Osteoblast (primary cell): ENCODE measurements at regions not wholly inside any gene's neighbourhood (a gene's known extent, or its start where the extent isn't known, plus 50 kb on each side); places are given as distances from the start of the nearest gene placed in this dataset.

Source experiments
- DNase-seq: peaks from one replicate; pipeline ENCODE4 v3.0.0; 2011; ENCODE audit warnings: low spot score, mixed read lengths; ENCODE audit not compliant: insufficient read length; ENCODE audit errors: missing footprints
- H2AFZ ChIP-seq: 2 replicates; pipeline ENCODE4 v1.6.0; 2011; ENCODE audit warnings: mild to moderate bottlenecking, low read length
- H3K27ac ChIP-seq: 2 replicates; pipeline ENCODE4 v1.5.1; 2011; ENCODE audit warnings: mild to moderate bottlenecking, low read depth, low read length, moderate library complexity
- H3K27me3 ChIP-seq: 2 replicates; pipeline ENCODE4 v1.6.0; 2012; ENCODE audit warnings: mild to moderate bottlenecking, control low read depth, inconsistent platforms, low read length, moderate library complexity; ENCODE audit not compliant: insufficient read depth
- H3K36me3 ChIP-seq: 2 replicates; pipeline ENCODE4 v1.5.1; 2011; ENCODE audit warnings: mild to moderate bottlenecking, low read length, control low read depth, moderate library complexity; ENCODE audit not compliant: insufficient read depth
- H3K4me1 ChIP-seq: 2 replicates; pipeline ENCODE4 v1.5.1; 2011; ENCODE audit warnings: mild to moderate bottlenecking, low read length, control low read depth, moderate library complexity; ENCODE audit not compliant: insufficient read depth
- H3K4me2 ChIP-seq: 2 replicates; pipeline ENCODE4 v1.6.0; 2011; ENCODE audit warnings: mild to moderate bottlenecking, low read length; ENCODE audit not compliant: insufficient read depth
- H3K4me3 ChIP-seq: fragments of 200-600 bp; sonication (generic); 3 replicates; pipeline ENCODE4 v1.5.1; 2012; ENCODE audit warnings: mild to moderate bottlenecking, low read length, inconsistent platforms; ENCODE audit not compliant: insufficient read depth
- H3K79me2 ChIP-seq: 2 replicates; pipeline ENCODE4 v1.6.0; 2012; ENCODE audit warnings: mild to moderate bottlenecking, low read length, control low read depth, inconsistent platforms; ENCODE audit not compliant: insufficient read depth
- H3K9me3 ChIP-seq: 2 replicates; pipeline ENCODE4 v1.5.1; 2011; ENCODE audit warnings: low read depth, low read length, control low read depth
- H4K20me1 ChIP-seq: 2 replicates; pipeline ENCODE4 v1.6.0; 2012; ENCODE audit warnings: mild to moderate bottlenecking, low read length, control low read depth; ENCODE audit not compliant: insufficient read depth
- CTCF ChIP-seq: IDR thresholded peaks from 2 replicates; pipeline ENCODE4 v1.5.1; 2011; ENCODE audit warnings: mild to moderate bottlenecking, low read depth, low read length, moderate library complexity; ENCODE audit errors: extremely low read depth

GRCh38 chr16:54687043-54687899 is 243.4 kb upstream of the IRX5 start:
- no peak overlapping the region for H2AFZ ChIP-seq
- H3K4me3 ChIP-seq: no peak overlapping the region
- DNase-seq: no peak
- H3K9me3 ChIP-seq: no peaks in the 10 kb centered on the region
- no peak overlapping the region for H3K27ac ChIP-seq
- H3K79me2 ChIP-seq: no peaks in the 10 kb centered on the region
- no peaks in the 10 kb centered on the region for H3K4me1 ChIP-seq
- TF ChIP-seq CTCF: no peak
- no peak overlapping the region for H3K4me2 ChIP-seq
- no peaks in the 10 kb centered on the region for H4K20me1 ChIP-seq
- peaks cover 6% of the 10 kb centered on the region for H3K27me3 ChIP-seq
- H3K36me3 ChIP-seq: no peaks in the 10 kb centered on the region

- DNase-seq: no peak
Observed at GRCh38 chr16:54685682-54686081, 245.0 kb upstream of the IRX5 start.

GRCh38 chr16:54679531-54679930 is 251.1 kb upstream of the IRX5 start:
- Histone ChIP-seq H4K20me1 (no peaks in the 10 kb centered on the region), H3K36me3 (no peaks in the 10 kb centered on the region), H3K4me1 (no peaks in the 10 kb centered on the region), H2AFZ (no peak overlapping the region), H3K4me3 (no peak overlapping the region), H3K27ac (no peak overlapping the region), H3K27me3 (peaks cover 3% of the 10 kb centered on the region), H3K4me2 (no peak overlapping the region), H3K9me3 (no peaks in the 10 kb centered on the region), H3K79me2 (no peaks in the 10 kb centered on the region)
- TF ChIP-seq CTCF: no peak
- DNase-seq: no peak

More at GRCh38 chr16:54685682-54686081, 245.0 kb upstream of the IRX5 start:
- H3K79me2 ChIP-seq: no peaks in the 10 kb centered on the region
- H2AFZ ChIP-seq: no peak overlapping the region
- H4K20me1 ChIP-seq: no peaks in the 10 kb centered on the region
- H3K36me3 ChIP-seq: no peaks in the 10 kb centered on the region
- H3K4me2 ChIP-seq: no peak overlapping the region
- no peak overlapping the region for H3K27ac ChIP-seq
- H3K4me3 ChIP-seq: no peak overlapping the region
- no peaks in the 10 kb centered on the region for H3K9me3 ChIP-seq
- no peaks in the 10 kb centered on the region for H3K4me1 ChIP-seq
- no peak for TF ChIP-seq CTCF
- peaks cover 3% of the 10 kb centered on the region for H3K27me3 ChIP-seq

- Histone ChIP-seq H3K9me3 (no peaks in the 10 kb centered on the region), H3K36me3 (no peaks in the 10 kb centered on the region), H2AFZ (no peak overlapping the region), H3K4me1 (no peaks in the 10 kb centered on the region), H3K27me3 (no peaks in the 10 kb centered on the region), H4K20me1 (no peaks in the 10 kb centered on the region), H3K4me3 (no peak overlapping the region), H3K4me2 (no peak overlapping the region), H3K79me2 (no peaks in the 10 kb centered on the region), H3K27ac (no peak overlapping the region)
- TF ChIP-seq CTCF: no peak
- peak; percentile 21 for DNase-seq
Observed at GRCh38 chr16:54677308-54677950, 253.2 kb upstream of the IRX5 start.
